ENCODE measurements at regions not wholly inside any gene's neighbourhood (a gene's known extent, or its start where the extent isn't known, plus 50 kb on each side); places are given as distances from the start of the nearest gene placed in this dataset.

DNA sequence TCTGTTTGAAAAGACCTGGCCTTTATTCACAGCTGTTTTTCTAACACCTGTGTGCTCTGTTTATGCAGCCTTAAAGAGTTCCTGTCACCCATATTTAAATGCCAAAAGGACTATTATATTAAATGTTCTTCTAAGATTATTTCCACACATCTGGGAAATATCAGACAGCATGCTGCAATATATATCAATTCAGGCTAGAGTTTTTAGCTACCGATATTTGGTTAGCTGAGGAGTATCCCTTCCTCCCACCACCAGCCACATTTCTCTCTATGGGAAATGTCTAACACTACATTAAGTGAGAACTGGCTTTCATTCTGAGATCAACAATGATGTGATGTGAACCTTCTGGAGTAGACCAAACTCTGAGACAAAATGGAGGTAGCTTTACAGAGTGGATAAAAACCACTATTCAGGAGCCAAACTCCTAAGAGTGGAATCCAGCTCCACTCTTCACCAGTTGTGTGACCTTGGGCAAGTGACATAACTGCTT lies 509.2 kb downstream of the ZNF608 start:
- TF ChIP-seq PPARA (CRISPR knock-in tag; IDR thresholded peaks at IDR 0.05; ENCODE audit: borderline replicate concordance) = no peak
- no peak for TF ChIP-seq ZNF565 (CRISPR knock-in tag; conservative IDR thresholded peaks at IDR 0.05; ENCODE audit: low read depth)
- no peak for TF ChIP-seq ISL1 (CRISPR knock-in tag; IDR thresholded peaks at IDR 0.05)
